ENCODE measurements at regions not wholly inside any gene's neighbourhood (a gene's known extent, or its start where the extent isn't known, plus 50 kb on each side); places are given as distances from the start of the nearest gene placed in this dataset.

DNA sequence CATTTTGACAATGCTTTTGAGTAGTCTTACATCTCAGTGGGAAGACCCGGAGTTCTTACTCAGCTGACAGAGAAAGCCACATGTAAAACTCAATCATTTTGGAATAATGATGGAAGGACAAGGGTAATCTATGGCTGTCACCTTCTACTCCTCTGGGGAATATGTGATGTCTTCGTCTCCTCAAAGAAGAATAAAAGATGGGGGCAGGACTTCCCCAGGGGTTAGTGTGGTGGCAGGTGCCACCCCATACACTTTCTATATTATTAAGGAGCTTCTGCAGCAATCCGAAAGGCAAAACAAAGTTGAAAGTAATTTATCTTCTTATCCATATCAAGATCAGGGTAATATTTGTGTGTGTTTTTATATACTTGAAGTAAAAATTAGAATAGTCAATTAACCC, 180.4 kb upstream of the TOPAZ1 start:
- Histone ChIP-seq H3K36me3 (no peaks in the 10 kb centered on the region), H3K4me1 (peaks cover 86 to 87% of the 10 kb centered on the region in 2 donors), H3K4me3 (replicated peaks in 1 of 3) (no peak overlapping the region), H3K27me3 (no peaks in the 10 kb centered on the region), H3K27ac (peak overlapping the region; percentile 71 to 88 (median 87)), H3K9me3 (no peaks in the 10 kb centered on the region)
- 72 to 80% methylated on average over 3 of the region's 3 CpGs for WGBS, 2 donors
- intact Hi-C loops (cut with DNase I), result no loop called here
- TF ChIP-seq, protein P1, sequence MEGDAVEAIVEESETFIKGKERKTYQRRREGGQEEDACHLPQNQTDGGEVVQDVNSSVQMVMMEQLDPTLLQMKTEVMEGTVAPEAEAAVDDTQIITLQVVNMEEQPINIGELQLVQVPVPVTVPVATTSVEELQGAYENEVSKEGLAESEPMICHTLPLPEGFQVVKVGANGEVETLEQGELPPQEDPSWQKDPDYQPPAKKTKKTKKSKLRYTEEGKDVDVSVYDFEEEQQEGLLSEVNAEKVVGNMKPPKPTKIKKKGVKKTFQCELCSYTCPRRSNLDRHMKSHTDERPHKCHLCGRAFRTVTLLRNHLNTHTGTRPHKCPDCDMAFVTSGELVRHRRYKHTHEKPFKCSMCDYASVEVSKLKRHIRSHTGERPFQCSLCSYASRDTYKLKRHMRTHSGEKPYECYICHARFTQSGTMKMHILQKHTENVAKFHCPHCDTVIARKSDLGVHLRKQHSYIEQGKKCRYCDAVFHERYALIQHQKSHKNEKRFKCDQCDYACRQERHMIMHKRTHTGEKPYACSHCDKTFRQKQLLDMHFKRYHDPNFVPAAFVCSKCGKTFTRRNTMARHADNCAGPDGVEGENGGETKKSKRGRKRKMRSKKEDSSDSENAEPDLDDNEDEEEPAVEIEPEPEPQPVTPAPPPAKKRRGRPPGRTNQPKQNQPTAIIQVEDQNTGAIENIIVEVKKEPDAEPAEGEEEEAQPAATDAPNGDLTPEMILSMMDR (IDR thresholded peaks at IDR 0.05), result no peak
- TF ChIP-seq POLR2A (IDR thresholded peaks at IDR 0.05), result no peak
- DNase-seq, result no peak

DNA sequence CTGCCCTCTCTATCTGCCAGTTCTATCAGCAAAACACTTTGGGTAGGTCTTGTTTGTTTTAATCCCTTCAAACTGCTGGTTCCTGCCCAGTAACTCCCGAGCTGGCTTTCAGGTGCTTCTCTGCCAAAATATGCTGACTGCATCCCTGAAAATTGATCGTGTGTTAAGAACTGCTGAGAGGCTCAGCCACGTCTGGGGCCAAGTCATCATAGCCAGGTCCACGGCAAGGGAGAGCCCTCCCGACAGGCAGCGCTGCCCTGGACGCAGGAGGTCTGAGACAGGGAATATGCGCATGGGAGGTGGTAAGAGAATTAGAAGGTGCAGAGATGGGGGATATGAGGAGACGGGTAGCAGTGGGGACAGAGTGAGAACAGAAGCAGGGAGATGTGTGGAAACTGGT, 179.7 kb upstream of the TOPAZ1 start:
- no peaks in the 10 kb centered on the region for H3K27me3 ChIP-seq
- no peak overlapping the region for H3K4me3 ChIP-seq (replicated peaks in 1 of 3)

DNA sequence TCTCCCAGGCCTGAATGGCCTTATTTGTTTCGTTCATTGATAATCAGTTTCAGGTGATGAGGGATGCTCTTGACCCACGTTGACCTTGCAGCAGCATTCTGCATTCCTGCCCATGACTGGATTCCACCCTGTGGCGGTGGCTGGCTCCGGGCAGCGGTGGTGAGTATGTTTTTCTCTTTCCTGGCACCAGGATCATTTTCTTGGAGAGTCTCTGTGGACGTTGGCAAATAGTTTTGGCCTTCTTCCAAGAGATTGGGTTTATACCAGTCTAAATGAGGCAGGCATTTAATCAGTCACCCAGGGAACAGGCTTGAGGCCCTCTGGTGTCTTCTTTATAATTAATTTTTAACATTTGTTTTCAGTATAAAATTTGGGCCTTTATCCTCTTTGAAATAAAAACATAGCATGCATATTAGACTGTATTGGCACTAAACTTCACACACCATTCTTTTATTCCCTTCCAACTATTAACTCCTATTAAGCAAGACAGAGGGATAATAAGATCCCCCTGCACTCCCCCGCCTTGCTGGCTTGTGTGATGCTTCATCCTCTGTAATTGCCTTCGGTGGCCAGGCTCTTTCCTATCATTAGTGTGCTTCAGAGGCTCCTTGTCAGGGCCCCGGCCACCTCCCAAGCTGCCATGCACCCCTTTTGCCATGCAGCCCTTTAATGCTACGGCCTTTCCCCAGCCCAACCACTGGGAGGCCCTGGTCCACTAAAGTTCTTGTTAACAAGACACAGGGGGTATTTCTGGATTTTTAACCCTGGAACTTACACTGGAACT, 176.2 kb upstream of the TOPAZ1 start:
- Histone ChIP-seq H3K27me3 (no peaks in the 10 kb centered on the region), H3K4me1 (peaks cover 64 to 78% of the 10 kb centered on the region in 2 donors), H3K27ac (peak overlapping the region; percentile 78 to 90 (median 82)), H3K9me3 (no peaks in the 10 kb centered on the region), H3K4me3 (replicated peaks in 1 of 3) (no peak overlapping the region), H3K36me3 (no peaks in the 10 kb centered on the region)
- intact Hi-C loops (cut with DNase I), result no loop called here
- TF ChIP-seq, protein P1 (IDR thresholded peaks at IDR 0.05), result peak in 2 of 6 experiments; percentile 14 to 20
- peak in 1 of 2 donors; percentile 11 for TF ChIP-seq POLR2A (IDR thresholded peaks at IDR 0.05)
- WGBS, 2 donors, result 36 to 47% methylated on average over 10 of the region's 10 CpGs
- DNase-seq, result peak; percentile 81 to 85

More for the DNA sequence above, 179.7 kb upstream of the TOPAZ1 start:
- DNase-seq, result peak; percentile 89 to 90
- TF ChIP-seq POLR2A (IDR thresholded peaks at IDR 0.05), result peak in 1 of 2 donors; percentile 73
- TF ChIP-seq, protein P1 (IDR thresholded peaks at IDR 0.05), result no peak
- H3K4me1 ChIP-seq, result peaks cover 85 to 87% of the 10 kb centered on the region in 2 donors
- H3K27ac ChIP-seq, result peak overlapping the region; percentile 81 to 90 (median 88)
- WGBS, 2 donors, result 8 to 12% methylated on average over 9 of the region's 9 CpGs
- no peaks in the 10 kb centered on the region for H3K9me3 ChIP-seq
- intact Hi-C loops (cut with DNase I), result no loop called here
- H3K36me3 ChIP-seq, result no peaks in the 10 kb centered on the region

DNA sequence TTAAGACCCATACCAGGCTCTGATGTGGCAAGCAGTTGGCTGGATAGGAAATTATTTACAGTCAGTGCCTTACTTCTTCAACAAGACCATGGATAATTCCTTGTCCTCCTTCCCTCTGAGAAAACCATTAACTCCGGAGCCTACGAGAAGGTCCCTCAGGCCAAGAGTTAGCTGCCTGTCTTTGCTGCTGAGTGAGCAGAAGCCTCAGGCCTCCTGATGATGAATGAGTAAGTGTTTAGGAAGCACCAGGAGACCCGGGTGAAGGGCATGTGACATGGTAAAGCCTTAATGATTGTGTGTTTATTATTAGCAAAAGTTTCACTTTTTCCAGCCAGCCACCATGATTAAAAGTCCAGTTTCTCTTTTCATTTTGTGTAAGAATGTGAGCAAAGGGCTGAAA, 174.9 kb upstream of the TOPAZ1 start:
- intact Hi-C loops (cut with DNase I), result no loop called here
- 56 to 81% methylated on average over 3 of the region's 3 CpGs for WGBS, 2 donors
- Histone ChIP-seq H3K27me3 (no peaks in the 10 kb centered on the region), H3K4me3 (replicated peaks in 1 of 3) (no peak overlapping the region), H3K36me3 (no peaks in the 10 kb centered on the region), H3K27ac (peak overlapping the region; percentile 78 to 90 (median 82)), H3K9me3 (no peaks in the 10 kb centered on the region), H3K4me1 (peaks cover 64 to 80% of the 10 kb centered on the region in 2 donors)
- DNase-seq, result no peak
- TF ChIP-seq POLR2A (IDR thresholded peaks at IDR 0.05), result no peak
- TF ChIP-seq, protein P1 (IDR thresholded peaks at IDR 0.05), result no peak

DNA sequence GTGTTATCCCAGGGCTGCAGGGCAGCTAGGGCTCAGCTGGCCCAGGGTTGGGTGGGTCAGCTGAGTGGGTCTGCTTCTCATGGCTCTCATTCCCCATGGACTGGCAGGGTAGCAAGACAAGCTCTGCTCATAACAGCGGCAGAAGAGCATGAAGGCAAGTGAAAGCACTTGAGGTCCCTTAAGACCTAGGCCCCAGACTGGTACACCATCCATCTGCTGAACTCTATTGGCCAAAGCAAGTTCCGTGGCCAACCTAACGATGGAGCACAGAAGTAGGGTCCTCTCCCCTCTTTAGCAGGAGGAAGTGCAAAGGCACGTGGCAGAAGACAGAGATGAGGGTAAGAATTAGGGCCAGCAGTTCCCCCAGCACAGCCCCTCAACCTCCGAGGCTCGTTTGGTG, 174.3 kb upstream of the TOPAZ1 start:
- intact Hi-C loops (cut with DNase I), result no loop called here
- no peak overlapping the region for H3K4me3 ChIP-seq (replicated peaks in 1 of 3)
- 70 to 81% methylated on average over 6 of the region's 6 CpGs for WGBS, 2 donors

More for the DNA sequence above, 174.3 kb upstream of the TOPAZ1 start:
- no peaks in the 10 kb centered on the region for H3K9me3 ChIP-seq
- peak overlapping the region in 2 of 3 donors; percentile 82 to 90 for H3K27ac ChIP-seq
- H3K4me1 ChIP-seq, result peaks cover 64 to 79% of the 10 kb centered on the region in 2 donors
- H3K27me3 ChIP-seq, result no peaks in the 10 kb centered on the region
- no peaks in the 10 kb centered on the region for H3K36me3 ChIP-seq
- TF ChIP-seq, protein P1 (IDR thresholded peaks at IDR 0.05), result no peak
- TF ChIP-seq POLR2A (IDR thresholded peaks at IDR 0.05), result no peak
- no peak for DNase-seq
